Tibial nerve (tissue), 4 donors: ENCODE measurements at regions not wholly inside any gene's neighbourhood (a gene's known extent, or its start where the extent isn't known, plus 50 kb on each side); places are given as distances from the start of the nearest gene placed in this dataset.
A peak's percentile ranks its signal among the peaks of the same experiment; 100 is the strongest.

Experiments
- DNase-seq, 2 donors: peaks; one replicate each; pipeline ENCODE4 v3.0.0-alpha.2; 2019; ENCODE audit warnings: low spot score in 2 of 2
- H3K27ac ChIP-seq, 4 donors: fragments of 200-600 bp; sonication (generic) in 3 of 4; one replicate each; pipeline ENCODE4 v1.5.1; 2017 to 2019; ENCODE audit warnings: mild to moderate bottlenecking in 1 of 4
- H3K27me3 ChIP-seq, 2 donors: fragments of 200-600 bp; sonication (generic) in 1 of 2; one replicate each; pipeline versions ENCODE4 v1.5.1 to v1.6.0; 2017 to 2019
- H3K36me3 ChIP-seq, 3 donors: fragments of 200-600 bp; sonication (generic); one replicate each; pipeline ENCODE4 v1.5.1; 2018 to 2019
- H3K4me1 ChIP-seq, 4 donors: fragments of 200-600 bp; sonication (generic) in 3 of 4; one replicate each; pipeline ENCODE4 v1.5.1; 2017 to 2019
- H3K4me3 ChIP-seq, 4 donors: fragments of 200-600 bp; sonication (generic) in 3 of 4; one replicate each; pipeline ENCODE4 v1.5.1; 2017 to 2019; ENCODE audit warnings: mild to moderate bottlenecking in 1 of 4, moderate library complexity in 1 of 4
- H3K9me3 ChIP-seq, 4 donors: fragments of 200-600 bp; sonication (generic) in 3 of 4; one replicate each; pipeline ENCODE4 v1.5.1; 2017 to 2019
- CTCF ChIP-seq, 5 experiments: fragments of 200-600 bp in 3 of 5; fragments of 450-650 bp in 2 of 5; sonication (generic) in 3 of 5; IDR thresholded peaks; one replicate each; pipeline ENCODE4 v1.5.1; 2016 to 2019; ENCODE audit warnings: antibody characterized with exemption in 5 of 5, mild to moderate bottlenecking in 3 of 5, moderate library complexity in 2 of 5
- EP300 ChIP-seq, 2 donors: sonication (generic); formaldehyde crosslinking; IDR thresholded peaks; one replicate each; pipeline ENCODE4 v1.6.1; 2017; ENCODE audit warnings: antibody characterized with exemption in 2 of 2, mild to moderate bottlenecking in 1 of 2
- POLR2A ChIP-seq, 2 donors: fragments of 450-650 bp; IDR thresholded peaks; one replicate each; pipeline ENCODE4 v1.6.1; 2017; ENCODE audit warnings: antibody characterized with exemption in 2 of 2, mild to moderate bottlenecking in 2 of 2, moderate library complexity in 2 of 2
- WGBS, 2 donors: methylation state at CpG; one replicate each; pipeline ENCODE4 v1.1.5; 2018; 5-methylcytosine and 5-hydroxymethylcytosine counted together

DNA sequence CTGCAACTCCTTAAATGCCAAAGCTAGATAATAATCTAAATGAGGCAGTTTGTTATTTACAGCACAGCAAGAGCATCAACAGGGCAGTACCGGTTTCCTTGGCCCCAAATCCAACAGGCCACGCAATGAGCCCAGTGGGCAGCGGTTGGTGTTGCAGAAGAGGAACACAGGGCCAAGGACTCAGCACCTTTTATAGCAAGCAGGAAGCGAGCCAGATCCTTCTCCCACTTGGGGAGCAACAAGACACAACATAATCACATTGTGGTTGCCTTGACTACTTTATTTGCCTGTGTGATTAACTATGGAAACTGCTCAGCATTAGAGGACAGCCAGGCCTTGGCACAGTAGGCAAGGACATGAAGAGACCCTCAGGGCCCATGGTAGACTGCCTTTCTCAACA lies 67.1 kb upstream of the HTR2A start:
- TF ChIP-seq POLR2A (IDR thresholded peaks at IDR 0.05) (no peak), EP300 (IDR thresholded peaks at IDR 0.05) (no peak), CTCF (IDR thresholded peaks at IDR 0.05) (no peak)
- no peak for DNase-seq
- Histone ChIP-seq H3K4me1 (no peaks in the 10 kb centered on the region), H3K4me3 (no peak overlapping the region), H3K9me3 (no peaks in the 10 kb centered on the region), H3K27ac (no peak overlapping the region), H3K36me3 (no peaks in the 10 kb centered on the region), H3K27me3 (no peaks in the 10 kb centered on the region)
- WGBS, 2 donors = 61 to 93% methylated on average over 3 to 4 of the region's 4 CpGs

DNA sequence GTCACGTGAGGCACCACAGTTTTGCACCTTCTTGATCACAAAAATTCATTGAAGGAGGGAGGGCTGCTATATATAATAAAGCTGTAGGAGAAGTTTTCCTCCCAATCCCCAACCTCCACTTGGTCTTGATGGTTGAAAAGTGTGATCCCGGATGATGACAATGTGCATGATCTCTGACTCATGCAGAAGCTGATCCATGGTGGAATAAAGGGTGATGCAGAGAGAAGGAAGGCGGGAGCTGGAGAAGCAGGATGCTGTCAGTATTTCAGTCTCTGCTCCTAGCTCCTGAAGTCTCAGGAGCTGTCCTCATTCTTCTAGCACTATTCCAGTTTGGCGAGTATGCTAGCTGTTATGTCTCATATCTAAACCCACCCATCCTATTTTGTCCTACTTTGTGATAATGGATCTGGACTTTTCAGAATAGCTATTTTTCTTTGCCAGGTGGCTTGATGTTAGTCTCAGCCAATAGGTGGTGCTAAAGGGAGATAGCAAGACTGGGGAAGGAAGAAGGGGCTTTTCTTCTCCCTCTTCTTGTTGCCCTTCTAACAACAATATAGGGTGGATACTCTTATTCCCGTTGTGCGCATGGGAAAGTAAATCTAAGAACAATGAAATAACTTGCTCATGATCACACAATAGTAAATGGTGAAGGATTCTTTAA lies 65.6 kb upstream of the HTR2A start:
- H3K27ac ChIP-seq = no peak overlapping the region
- TF ChIP-seq EP300 (IDR thresholded peaks at IDR 0.05) = no peak
- peak in 1 of 5 experiments; percentile 20 for TF ChIP-seq CTCF (IDR thresholded peaks at IDR 0.05)
- no peak for DNase-seq
- 72 to 82% methylated on average over 6 of the region's 6 CpGs for WGBS, 2 donors
- no peaks in the 10 kb centered on the region for H3K9me3 ChIP-seq
- no peaks in the 10 kb centered on the region for H3K36me3 ChIP-seq
- H3K4me3 ChIP-seq = no peak overlapping the region
- H3K4me1 ChIP-seq = no peaks in the 10 kb centered on the region
- H3K27me3 ChIP-seq = no peaks in the 10 kb centered on the region

GRCh38 chr13:46961719-46962118 lies 64.9 kb upstream of the HTR2A start:
- Histone ChIP-seq H3K27me3 (no peaks in the 10 kb centered on the region), H3K4me3 (no peak overlapping the region), H3K9me3 (no peaks in the 10 kb centered on the region), H3K4me1 (no peaks in the 10 kb centered on the region), H3K27ac (no peak overlapping the region), H3K36me3 (no peaks in the 10 kb centered on the region)
- DNase-seq = no peak
- TF ChIP-seq POLR2A (IDR thresholded peaks at IDR 0.05) (no peak), CTCF (IDR thresholded peaks at IDR 0.05) (no peak), EP300 (IDR thresholded peaks at IDR 0.05) (no peak)
- 53 to 56% methylated on average over 2 of the region's 2 CpGs for WGBS, 2 donors

GRCh38 chr13:46953941-46954340 lies 57.1 kb upstream of the HTR2A start:
- no peaks in the 10 kb centered on the region for H3K4me1 ChIP-seq
- DNase-seq = no peak
- H3K9me3 ChIP-seq = no peaks in the 10 kb centered on the region
- H3K27me3 ChIP-seq = no peaks in the 10 kb centered on the region
- 92 to 94% methylated on average over 2 of the region's 2 CpGs for WGBS, 2 donors
- TF ChIP-seq CTCF (IDR thresholded peaks at IDR 0.05) = no peak
- TF ChIP-seq POLR2A (IDR thresholded peaks at IDR 0.05) = no peak
- TF ChIP-seq EP300 (IDR thresholded peaks at IDR 0.05) = no peak
- no peak overlapping the region for H3K27ac ChIP-seq
- no peaks in the 10 kb centered on the region for H3K36me3 ChIP-seq
- H3K4me3 ChIP-seq = no peak overlapping the region

- TF ChIP-seq EP300 (IDR thresholded peaks at IDR 0.05) (no peak), CTCF (IDR thresholded peaks at IDR 0.05) (no peak), POLR2A (IDR thresholded peaks at IDR 0.05) (no peak)
- no peaks in the 10 kb centered on the region for H3K4me1 ChIP-seq
- no peak overlapping the region for H3K4me3 ChIP-seq
- no peaks in the 10 kb centered on the region for H3K9me3 ChIP-seq
- no peak for DNase-seq
- no peak overlapping the region for H3K27ac ChIP-seq
- H3K36me3 ChIP-seq = no peaks in the 10 kb centered on the region
- no peaks in the 10 kb centered on the region for H3K27me3 ChIP-seq
- WGBS, 2 donors = 81% methylated on average over 3 of the region's 3 CpGs
These were observed 56.5 kb upstream of the HTR2A start for GRCh38 chr13:46953331-46953730.
